H9 (cell line): ENCODE measurements at regions not wholly inside any gene's neighbourhood (a gene's known extent, or its start where the extent isn't known, plus 50 kb on each side); places are given as distances from the start of the nearest gene placed in this dataset.

Source experiments
- DNase-seq: peaks from one replicate; pipeline ENCODE4 v3.0.0-alpha.2; 2017
- H2AFZ ChIP-seq: one replicate; pipeline ENCODE4 v1.6.1; 2013; ENCODE audit warnings: mild to moderate bottlenecking, low read length, control low read depth, moderate library complexity
- H2AK5ac ChIP-seq: 2 replicates; pipeline ENCODE4 v1.6.1; 2013; ENCODE audit warnings: low read length, control low read depth, mixed read lengths; ENCODE audit not compliant: insufficient read length
- H2BK120ac ChIP-seq: one replicate; pipeline ENCODE4 v1.6.1; 2013; ENCODE audit warnings: low read depth, mild to moderate bottlenecking, low read length, control low read depth, inconsistent platforms; ENCODE audit not compliant: poor library complexity, severe bottlenecking
- H2BK12ac ChIP-seq: 2 replicates; pipeline ENCODE4 v1.6.1; 2013; ENCODE audit warnings: low read length, control low read depth, mixed read lengths, low read depth; ENCODE audit not compliant: insufficient read length
- H2BK15ac ChIP-seq: 2 replicates; pipeline ENCODE4 v1.6.1; 2013; ENCODE audit warnings: low read depth, low read length, control low read depth
- H2BK20ac ChIP-seq: one replicate; pipeline ENCODE4 v1.6.1; 2013; ENCODE audit warnings: low read depth, mild to moderate bottlenecking, low read length, control low read depth, inconsistent platforms; ENCODE audit not compliant: poor library complexity, severe bottlenecking
- H2BK5ac ChIP-seq: 2 replicates; pipeline ENCODE4 v1.6.1; 2013; ENCODE audit warnings: low read length, control low read depth, mixed read lengths; ENCODE audit not compliant: insufficient read length
- H3K14ac ChIP-seq: 2 replicates; pipeline ENCODE4 v1.6.1; 2013; ENCODE audit warnings: low read length, control low read depth; ENCODE audit not compliant: insufficient read depth
- H3K18ac ChIP-seq: 2 replicates; pipeline ENCODE4 v1.6.1; 2013; ENCODE audit warnings: low read depth, mild to moderate bottlenecking, mixed read lengths, low read length, control low read depth; ENCODE audit not compliant: insufficient read length
- H3K23ac ChIP-seq: 2 replicates; pipeline ENCODE4 v1.6.1; 2013; ENCODE audit warnings: low read length, control low read depth, mixed read lengths, low read depth; ENCODE audit not compliant: insufficient read length
- H3K23me2 ChIP-seq: 2 replicates; pipeline ENCODE4 v1.6.1; 2013; ENCODE audit warnings: low read depth, mild to moderate bottlenecking, mixed read lengths, low read length, control low read depth; ENCODE audit not compliant: insufficient read length, poor library complexity, severe bottlenecking
- H3K27ac ChIP-seq: 2 replicates; pipeline ENCODE4 v1.5.1; 2013; ENCODE audit warnings: low read length, control low read depth, mixed read lengths, low read depth; ENCODE audit not compliant: insufficient read length
- H3K27me3 ChIP-seq: 2 replicates; pipeline ENCODE4 v1.6.1; 2013; ENCODE audit warnings: low read length, control low read depth, inconsistent platforms; ENCODE audit not compliant: insufficient read depth
- H3K4ac ChIP-seq: 2 replicates; pipeline ENCODE4 v1.6.1; 2013; ENCODE audit warnings: low read depth, mild to moderate bottlenecking, control low read depth, inconsistent platforms, low read length, moderate library complexity
- H3K4me1 ChIP-seq: 2 replicates; pipeline ENCODE4 v1.6.1; 2013; ENCODE audit warnings: low read length, control low read depth, inconsistent platforms; ENCODE audit not compliant: insufficient read depth
- H3K4me2 ChIP-seq: 2 replicates; pipeline ENCODE4 v1.6.1; 2013; ENCODE audit warnings: low read length, control low read depth, mixed read lengths; ENCODE audit not compliant: insufficient read length, insufficient read depth
- H3K56ac ChIP-seq: 2 replicates; pipeline ENCODE4 v1.6.1; 2013; ENCODE audit warnings: low read depth, mild to moderate bottlenecking, mixed read lengths, low read length, control low read depth; ENCODE audit not compliant: insufficient read length
- H3K79me1 ChIP-seq: 2 replicates; pipeline ENCODE4 v1.6.1; 2013; ENCODE audit warnings: low read depth, mild to moderate bottlenecking, moderate library complexity, low read length, control low read depth, inconsistent platforms; ENCODE audit not compliant: insufficient read depth, poor library complexity, severe bottlenecking
- H3K79me2 ChIP-seq: 2 replicates; pipeline ENCODE4 v1.6.1; 2013; ENCODE audit warnings: low read length, control low read depth, inconsistent platforms; ENCODE audit not compliant: insufficient read depth
- H3K9ac ChIP-seq: 2 replicates; pipeline ENCODE4 v1.6.1; 2013; ENCODE audit warnings: low read length, control low read depth, mixed read lengths; ENCODE audit not compliant: insufficient read length; ENCODE audit errors: extremely low read depth
- H3K9me3 ChIP-seq: one replicate; pipeline ENCODE4 v1.6.1; 2013; ENCODE audit warnings: low read depth, low read length, inconsistent platforms; ENCODE audit not compliant: control insufficient read depth
- H3T11ph ChIP-seq: one replicate; pipeline ENCODE4 v1.6.1; 2013; ENCODE audit warnings: mild to moderate bottlenecking, low read length, control low read depth, inconsistent platforms
- H4K20me1 ChIP-seq: one replicate; pipeline ENCODE4 v1.6.1; 2013; ENCODE audit not compliant: control insufficient read depth, insufficient read length, insufficient read depth
- H4K5ac ChIP-seq: 2 replicates; pipeline ENCODE4 v1.6.1; 2013; ENCODE audit warnings: low read depth, mild to moderate bottlenecking, mixed read lengths, low read length, control low read depth; ENCODE audit not compliant: insufficient read length
- H4K8ac ChIP-seq: replicated peaks from 2 replicates; pipeline ENCODE4 v1.6.1; 2013; ENCODE audit warnings: low read length, control low read depth, mixed read lengths, low read depth; ENCODE audit not compliant: insufficient read length
- H4K91ac ChIP-seq: 2 replicates; pipeline ENCODE4 v1.6.1; 2013; ENCODE audit warnings: low read depth, mild to moderate bottlenecking, moderate library complexity, mixed read lengths, low read length, control low read depth; ENCODE audit not compliant: insufficient read length
- H3K27ac Mint-ChIP-seq, 3 experiments: 2 replicates in 2 of 3; 3 replicates in 1 of 3; pipeline ENCODE4 v1.8.0; 2020 to 2021; ENCODE audit warnings: mixed read lengths in 3 of 3, mild to moderate bottlenecking in 1 of 3, moderate library complexity in 1 of 3
- H3K27me3 Mint-ChIP-seq: 2 replicates; pipeline ENCODE4 v1.8.0; 2021; ENCODE audit warnings: low read depth, mild to moderate bottlenecking, moderate library complexity, mixed read lengths
- H3K36me3 Mint-ChIP-seq, 3 experiments: 2 replicates in 2 of 3; 3 replicates in 1 of 3; pipeline ENCODE4 v1.8.0; 2020 to 2021; ENCODE audit warnings: low read depth in 3 of 3, mixed read lengths in 3 of 3; ENCODE audit not compliant: insufficient read depth in 1 of 3
- H3K4me1 Mint-ChIP-seq, 2 experiments: 2 replicates each; pipeline ENCODE4 v1.8.0; 2020; ENCODE audit warnings: mixed read lengths in 2 of 2
- H3K4me3 Mint-ChIP-seq, 2 experiments: 2 replicates in 1 of 2; 3 replicates in 1 of 2; pipeline ENCODE4 v1.8.0; 2020 to 2021; ENCODE audit warnings: mild to moderate bottlenecking in 2 of 2, mixed read lengths in 2 of 2, moderate library complexity in 1 of 2
- H3K9me3 Mint-ChIP-seq, 2 experiments: 2 replicates in 1 of 2; 3 replicates in 1 of 2; pipeline ENCODE4 v1.8.0; 2020; ENCODE audit warnings: mild to moderate bottlenecking in 2 of 2, mixed read lengths in 2 of 2, moderate library complexity in 1 of 2
- CTCF ChIP-seq: fragments of 200-600 bp; sonication (generic); conservative IDR thresholded peaks from 3 replicates; pipeline ENCODE4 v1.8.0; 2021; ENCODE audit warnings: antibody characterized with exemption, mild to moderate bottlenecking
- WGBS: extraction: QIAGEN DNeasy Blood & Tissue Kit; methylation state at CpG from one replicate; pipeline ENCODE4 v1.1.7; 2013; ENCODE audit warnings: missing lambda C conversion rate, low lambda C conversion rate, mixed read lengths; ENCODE audit not compliant: insufficient read length; ENCODE audit errors: extremely low coverage; 5-methylcytosine and 5-hydroxymethylcytosine counted together

- Histone ChIP-seq H2BK120ac (no peak overlapping the region), H3K9ac (no peak overlapping the region), H3K18ac (no peak overlapping the region), H2BK15ac (no peak overlapping the region), H3K56ac (no peak overlapping the region), H3K79me2 (no peaks in the 10 kb centered on the region), H3K27me3 (no peaks in the 10 kb centered on the region), H2BK20ac (no peak overlapping the region), H2AFZ (no peak overlapping the region), H3K4ac (no peak overlapping the region), H4K5ac (no peak overlapping the region), H3K23ac (no peak overlapping the region), H3K4me2 (no peak overlapping the region), H3K23me2 (no peaks in the 10 kb centered on the region), H4K91ac (no peak overlapping the region), H3K27ac (no peak overlapping the region), H3K9me3 (no peaks in the 10 kb centered on the region), H3K4me1 (0 out of 2 replicates have a peak, but pooled peaks cover 3% of the 10 kb centered on the region), H2BK5ac (no peak overlapping the region), H4K8ac (no peak overlapping the region), H3K14ac (no peak overlapping the region), H2AK5ac (no peak overlapping the region), H3K79me1 (no peaks in the 10 kb centered on the region), H4K20me1 (no peaks in the 10 kb centered on the region), H3T11ph (no peak overlapping the region), H2BK12ac (no peak overlapping the region)
- no peak for TF ChIP-seq CTCF
- Mint-ChIP-seq H3K27me3 (no peaks in the 10 kb centered on the region), H3K4me3 (no peak overlapping the region), H3K36me3 (no peaks in the 10 kb centered on the region), H3K9me3 (no peaks in the 10 kb centered on the region), H3K27ac (no peak overlapping the region), H3K4me1 (peaks cover 8 to 10% of the 10 kb centered on the region in 2 experiments)
- WGBS, result no CpG with 5 or more reads among the region's 1 CpG
- no peak for DNase-seq
Measured at GRCh38 chr4:181870326-181870725, 372.9 kb upstream of the TENM3 start.
